Occipital lobe (tissue), 1 donor: ENCODE measurements at regions not wholly inside any gene's neighbourhood (a gene's known extent, or its start where the extent isn't known, plus 50 kb on each side); places are given as distances from the start of the nearest gene placed in this dataset.
"Not testable (repeated sequence)": the region's sequence is repeated elsewhere in the genome, so short reads cannot be mapped to it uniquely, and the experiment has no call there.

Source experiments
- DNase-seq: peaks from one replicate; lab custom pipeline; 2025; lab: John Stamatoyannopoulos, UW

GRCh38 chr2:195317550-195317949 lies 339.5 kb upstream of the SLC39A10 start:
- no peak for DNase-seq

DNA sequence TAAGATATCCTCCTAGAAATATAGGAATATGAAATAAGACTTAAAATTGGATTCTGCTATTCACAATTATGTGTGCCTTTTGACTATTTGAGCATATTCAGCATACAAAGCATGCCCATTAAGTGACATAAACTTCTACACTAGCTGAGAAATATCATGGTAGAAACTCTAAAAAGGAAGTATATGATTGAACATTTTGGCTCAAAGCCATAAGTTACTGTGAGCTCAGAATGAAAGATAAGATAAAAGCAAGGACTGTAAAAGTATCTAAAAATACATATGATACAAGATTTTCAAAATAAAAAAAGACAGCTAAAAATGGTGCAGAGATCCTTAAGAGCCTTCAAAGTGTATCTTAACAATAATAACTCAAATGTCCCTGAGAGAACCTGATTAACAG lies 340.5 kb upstream of the SLC39A10 start:
- DNase-seq = no peak

GRCh38 chr2:195313962-195314361 lies 343.1 kb upstream of the SLC39A10 start:
- no peak for DNase-seq

- DNase-seq = no peak
Measured at GRCh38 chr2:195312662-195313061, 344.4 kb upstream of the SLC39A10 start.

DNA sequence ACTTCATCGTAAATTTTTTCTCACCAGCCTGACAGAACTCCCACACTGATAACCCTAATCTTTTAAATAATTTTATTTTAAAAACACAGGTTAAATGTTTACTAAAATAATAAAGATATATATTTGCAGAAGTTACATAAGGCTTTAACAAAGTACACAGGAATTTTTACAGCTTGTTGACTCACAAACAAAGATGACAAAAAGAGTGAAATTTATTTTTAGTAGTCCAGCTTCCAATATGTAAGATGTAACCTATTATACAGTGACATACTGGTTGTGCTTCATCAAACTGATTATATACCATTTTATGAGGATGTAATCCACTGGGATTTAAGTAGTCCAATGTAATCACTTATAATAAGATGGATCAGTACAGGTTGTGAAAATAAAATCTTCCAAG lies 348.9 kb upstream of the SLC39A10 start:
- no peak for DNase-seq

DNA sequence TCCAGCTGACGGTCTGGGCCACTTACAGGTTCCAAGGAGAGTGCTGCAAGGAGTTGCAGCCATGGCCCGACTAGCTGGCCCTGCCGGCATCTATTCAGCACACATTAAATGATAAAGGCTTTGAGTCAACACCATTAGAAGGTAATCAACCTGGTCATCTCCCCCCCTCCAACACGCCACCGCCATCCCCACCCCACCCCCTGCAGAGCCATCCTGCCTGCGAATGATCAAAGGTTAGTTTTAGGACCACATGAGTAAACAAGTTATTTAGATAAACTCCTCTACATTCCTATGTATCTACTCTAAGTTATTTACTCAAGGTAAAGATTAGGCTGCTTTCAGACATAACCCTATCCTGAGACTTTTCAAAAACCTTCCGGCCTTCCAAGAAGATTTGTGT lies 349.3 kb upstream of the SLC39A10 start:
- DNase-seq = no peak

DNA sequence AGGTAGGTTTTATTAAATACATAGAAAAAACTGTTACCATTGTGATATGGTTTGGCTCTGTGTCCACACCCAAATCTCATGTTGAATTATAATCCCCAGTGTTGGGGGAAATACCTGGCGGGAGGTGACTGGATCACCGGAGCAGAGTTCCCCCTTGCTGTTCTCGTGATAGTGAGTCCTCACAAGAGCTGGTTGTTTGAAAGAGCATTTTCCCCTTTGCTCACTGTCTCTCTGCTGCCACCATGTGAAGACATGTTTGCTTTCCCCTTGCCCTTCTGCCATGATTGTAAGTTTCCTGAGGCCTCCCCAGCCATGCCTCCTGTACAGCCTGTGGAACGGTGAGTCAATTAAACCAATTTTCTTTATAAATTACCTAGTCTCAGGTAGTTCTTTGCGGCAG lies 352.7 kb upstream of the SLC39A10 start:
- no peak for DNase-seq

- no peak for DNase-seq
Measured at GRCh38 chr2:195300631-195301030, 356.4 kb upstream of the SLC39A10 start.

DNA sequence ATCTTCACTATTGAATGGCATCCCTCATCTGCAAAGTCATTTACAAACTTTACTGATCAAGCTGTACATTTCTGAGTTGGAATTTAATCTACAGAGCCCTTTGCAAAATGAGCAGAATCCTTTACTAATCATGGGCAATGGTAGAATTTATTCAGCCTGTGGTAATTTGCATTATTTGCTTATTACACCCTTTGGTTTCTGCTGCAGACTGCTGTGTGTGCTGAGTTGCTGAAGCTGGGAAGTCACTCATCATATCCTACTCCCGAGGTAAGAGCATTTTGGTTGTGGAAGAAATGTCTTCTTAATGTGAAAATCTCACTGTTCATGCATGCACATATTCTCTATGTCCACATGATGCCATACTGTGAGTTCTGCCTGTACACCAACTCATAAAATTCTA lies 357.4 kb upstream of the SLC39A10 start:
- DNase-seq = no peak

DNA sequence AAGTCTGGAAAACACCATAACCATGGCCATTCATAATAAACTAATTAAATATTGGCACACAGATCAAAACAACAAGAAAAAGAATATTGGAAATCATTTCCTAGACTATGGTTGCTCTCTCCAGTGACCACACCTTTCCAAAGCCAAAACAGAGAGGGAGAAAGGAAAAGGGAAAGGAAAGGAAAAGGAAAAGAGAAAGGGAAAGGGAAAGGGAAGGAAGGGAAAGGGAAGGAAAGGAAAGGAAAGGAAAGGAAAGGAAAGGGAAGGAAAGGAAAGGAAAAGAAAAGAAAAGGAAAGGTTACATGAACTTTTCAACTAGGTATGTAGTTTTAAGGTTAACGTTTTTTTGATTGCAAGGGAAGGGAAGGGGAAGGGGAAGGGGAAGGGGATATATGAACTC lies 360.5 kb upstream of the SLC39A10 start:
- DNase-seq = no peak

DNA sequence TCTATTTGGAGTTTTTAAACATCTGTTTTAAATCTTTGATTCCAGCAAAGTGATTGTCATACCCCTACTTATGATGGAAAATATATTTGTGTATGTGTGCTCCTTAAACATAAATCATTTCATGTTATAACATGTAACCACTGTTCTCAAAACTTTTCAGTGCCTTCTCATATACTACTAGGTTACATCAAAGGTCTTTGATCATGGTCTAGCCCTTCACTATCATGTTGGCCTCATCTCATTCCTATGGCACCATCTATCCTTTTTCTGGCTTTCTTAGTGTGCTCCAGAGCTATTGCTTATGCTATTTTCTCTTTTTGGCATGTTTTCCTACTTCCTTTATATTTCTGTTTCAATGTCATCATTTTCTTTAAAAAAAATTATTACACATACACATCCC lies 367.9 kb upstream of the SLC39A10 start:
- no peak for DNase-seq

GRCh38 chr2:195279840-195280427 lies 377.1 kb upstream of the SLC39A10 start:
- no peak for DNase-seq

DNA sequence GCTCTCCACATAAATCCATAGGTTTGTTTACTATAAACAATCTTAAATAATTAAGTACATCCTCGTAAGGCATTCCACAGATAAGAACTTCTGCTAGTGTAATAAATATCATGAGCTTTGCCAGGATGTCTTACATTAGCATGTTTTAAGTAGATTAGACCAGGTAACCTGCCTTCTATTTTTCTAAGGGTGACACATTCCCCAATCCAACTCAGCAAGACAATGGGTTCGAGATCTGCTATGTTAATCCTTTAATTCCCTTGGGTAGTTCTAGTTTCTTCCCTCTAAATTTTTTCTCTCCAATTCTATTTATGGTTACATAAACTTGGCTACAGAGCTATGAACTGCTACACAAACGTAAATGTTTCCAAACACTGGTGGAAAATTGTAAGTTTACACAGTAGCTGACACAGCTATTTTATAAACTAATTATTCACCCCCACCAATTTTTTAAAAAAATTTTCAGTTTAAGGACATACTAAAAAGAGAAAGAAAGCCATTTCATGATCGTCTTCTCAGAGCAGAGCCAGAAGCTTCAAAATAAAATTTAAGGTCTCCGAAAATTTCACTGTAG lies 386.5 kb upstream of the SLC39A10 start:
- no peak for DNase-seq

- no peak for DNase-seq
Measured at GRCh38 chr2:195269220-195269619, 387.8 kb upstream of the SLC39A10 start.

DNA sequence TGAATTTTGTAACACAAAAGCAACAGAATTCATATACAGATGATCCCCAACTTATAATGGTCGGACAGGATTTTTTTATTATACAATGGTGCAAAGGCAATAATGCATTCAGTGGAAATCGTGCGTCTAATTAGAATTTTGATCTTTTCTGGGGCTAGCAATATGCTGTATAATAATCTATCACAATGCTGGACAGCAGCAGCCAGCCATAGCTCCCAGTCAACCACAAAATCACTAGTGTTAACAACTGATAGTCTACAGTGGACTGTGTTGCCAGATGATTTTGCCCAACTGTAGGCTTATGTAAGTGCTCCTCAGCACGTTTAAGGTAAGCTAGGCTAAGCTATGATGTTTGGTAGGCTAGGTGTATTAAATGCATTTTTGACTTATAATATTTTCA lies 399.0 kb upstream of the SLC39A10 start:
- DNase-seq = no peak

GRCh38 chr2:195252018-195252417 lies 405.0 kb upstream of the SLC39A10 start:
- DNase-seq = no peak

DNA sequence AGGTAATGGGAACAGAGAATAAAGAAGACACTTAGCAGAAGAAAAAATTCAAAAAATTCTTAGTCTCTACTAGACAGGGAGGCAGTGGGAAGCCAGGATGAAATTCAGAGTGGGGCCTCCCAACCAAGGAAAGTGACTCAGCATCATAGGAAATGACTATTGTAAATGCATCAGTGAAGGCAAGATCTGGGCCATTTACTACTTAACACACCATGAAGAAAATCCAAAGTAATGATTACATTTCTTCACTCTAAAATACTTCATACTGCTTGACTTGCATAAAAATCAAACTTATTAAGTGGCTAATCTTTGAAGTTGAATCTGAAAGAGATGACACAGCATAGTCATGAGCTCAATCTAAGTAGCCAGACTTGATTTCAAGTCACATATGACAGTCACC lies 405.8 kb upstream of the SLC39A10 start:
- DNase-seq = no peak

GRCh38 chr2:195238826-195239225 lies 418.2 kb upstream of the SLC39A10 start:
- DNase-seq = no peak

- no peak for DNase-seq
Measured at GRCh38 chr2:195238379-195238778, 418.6 kb upstream of the SLC39A10 start.

GRCh38 chr2:195228547-195228946 lies 428.5 kb upstream of the SLC39A10 start:
- not testable (repeated sequence) for DNase-seq

- no peak for DNase-seq
Measured at GRCh38 chr2:195214072-195214471, 443.0 kb upstream of the SLC39A10 start.

GRCh38 chr2:195212586-195212985 lies 444.4 kb upstream of the SLC39A10 start:
- no peak for DNase-seq

GRCh38 chr2:195202163-195202845 lies 454.7 kb upstream of the SLC39A10 start:
- no peak for DNase-seq
